ENCODE measurements at regions not wholly inside any gene's neighbourhood (a gene's known extent, or its start where the extent isn't known, plus 50 kb on each side); places are given as distances from the start of the nearest gene placed in this dataset.

DNA sequence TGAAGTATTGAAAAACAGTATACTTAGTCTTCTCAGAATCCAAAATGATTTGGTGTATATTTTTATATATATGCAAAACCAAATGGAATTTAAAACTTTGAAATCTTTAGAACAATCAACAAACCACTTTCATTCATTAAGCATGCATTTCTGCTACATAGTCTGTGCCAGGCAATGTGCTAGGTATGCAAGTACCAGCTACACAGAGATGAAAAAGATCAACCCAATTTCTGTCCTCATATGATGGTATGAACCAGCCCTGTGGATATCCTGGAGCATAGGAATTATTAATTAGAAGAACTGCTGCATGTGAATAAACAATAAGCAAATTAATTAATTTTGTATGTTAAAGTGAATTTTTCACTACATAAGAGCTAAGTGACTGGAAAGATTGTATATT lies 51.2 kb upstream of the RTN4 start:
- Histone ChIP-seq H3K4me1 (ENCODE audit: control insufficient read depth, insufficient read depth, low read length) (peaks cover 10% of the 10 kb centered on the region), H3K27ac (ENCODE audit: low read depth, low read length) (no peak overlapping the region), H3K4me3 (ENCODE audit: low read depth, low read length) (no peak overlapping the region), H3K36me3 (ENCODE audit: control insufficient read depth, insufficient read depth, low read length) (no peaks in the 10 kb centered on the region), H3K27me3 (ENCODE audit: control insufficient read depth, insufficient read depth, low read length) (no peaks in the 10 kb centered on the region), H3K9ac (ENCODE audit: low read length) (no peak overlapping the region), H3K9me3 (ENCODE audit: control insufficient read depth, insufficient read depth, low read depth, low read length) (no peaks in the 10 kb centered on the region)

DNA sequence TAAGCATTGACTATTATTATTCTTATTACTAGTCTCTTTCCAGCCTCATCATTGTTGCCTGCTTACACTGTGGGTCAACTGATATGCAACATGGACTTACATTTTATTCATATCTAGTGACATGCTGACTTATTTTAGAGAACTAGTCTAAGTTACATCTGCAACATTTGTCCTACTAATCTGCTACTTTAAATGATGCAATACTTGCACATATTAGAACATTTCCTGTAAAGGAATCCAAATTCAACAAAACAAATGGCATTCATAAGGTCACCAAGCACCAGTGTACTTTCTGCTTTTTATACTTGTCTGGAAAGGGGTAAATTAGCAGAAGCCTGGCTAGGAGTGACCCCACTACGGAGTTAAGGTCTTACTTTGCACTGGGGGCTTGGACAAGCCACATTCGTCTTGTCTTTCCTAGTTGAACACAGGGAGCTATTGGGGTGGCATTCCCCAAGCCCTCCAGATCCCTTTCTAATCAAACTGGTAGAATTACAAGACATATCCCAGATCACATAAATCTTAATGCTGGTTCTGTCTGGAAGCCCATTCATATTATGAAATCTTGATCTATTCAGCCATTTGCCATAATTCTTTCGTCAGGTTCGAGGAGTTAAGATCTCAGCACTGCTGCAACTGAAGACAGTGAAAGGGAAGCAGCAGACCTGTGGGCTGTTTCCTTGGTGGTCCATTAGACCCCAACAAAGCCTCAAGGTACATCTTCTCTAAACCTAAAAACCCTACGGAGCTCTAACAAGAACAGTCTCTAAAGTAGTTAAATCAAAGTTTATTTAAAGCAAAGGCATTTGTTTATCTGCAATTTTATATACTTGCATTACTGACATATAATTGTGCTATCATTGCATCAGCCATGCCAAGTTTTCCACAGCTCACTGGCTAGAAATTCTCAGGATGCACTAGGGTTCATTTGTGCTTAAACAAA lies 49.9 kb upstream of the RTN4 start:
- no peak overlapping the region for H3K9ac ChIP-seq (ENCODE audit: low read length)
- peaks cover 10% of the 10 kb centered on the region for H3K4me1 ChIP-seq (ENCODE audit: control insufficient read depth, insufficient read depth, low read length)
- no peak overlapping the region for H3K4me3 ChIP-seq (ENCODE audit: low read depth, low read length)
- no peaks in the 10 kb centered on the region for H3K9me3 ChIP-seq (ENCODE audit: control insufficient read depth, insufficient read depth, low read depth, low read length)
- no peaks in the 10 kb centered on the region for H3K27me3 ChIP-seq (ENCODE audit: control insufficient read depth, insufficient read depth, low read length)
- no peaks in the 10 kb centered on the region for H3K36me3 ChIP-seq (ENCODE audit: control insufficient read depth, insufficient read depth, low read length)
- no peak overlapping the region; the same call in 1 of the 2 replicates for H3K27ac ChIP-seq (ENCODE audit: low read depth, low read length)
